Gastrocnemius medialis (tissue), 4 donors: ENCODE measurements at regions not wholly inside any gene's neighbourhood (a gene's known extent, or its start where the extent isn't known, plus 50 kb on each side); places are given as distances from the start of the nearest gene placed in this dataset.

Source experiments
- POLR2A ChIP-seq, 2 donors: fragments of 450-650 bp; IDR thresholded peaks; one replicate each; pipeline ENCODE4 v1.6.1; 2017; ENCODE audit warnings: antibody characterized with exemption in 2 of 2, mild to moderate bottlenecking in 2 of 2, moderate library complexity in 2 of 2
- TF ChIP-seq, protein P1 (sequence below), 5 experiments: fragments of 450-650 bp in 3 of 5; fragments of 200-600 bp in 2 of 5; sonication (generic) in 2 of 5; IDR thresholded peaks in 4 of 5; conservative IDR thresholded peaks in 1 of 5; 1 replicate in 4 of 5; 2 replicates in 1 of 5; pipeline ENCODE4 v1.5.1; 2016 to 2019; ENCODE audit warnings: antibody characterized with exemption in 5 of 5, mild to moderate bottlenecking in 3 of 5, moderate library complexity in 3 of 5

DNA sequence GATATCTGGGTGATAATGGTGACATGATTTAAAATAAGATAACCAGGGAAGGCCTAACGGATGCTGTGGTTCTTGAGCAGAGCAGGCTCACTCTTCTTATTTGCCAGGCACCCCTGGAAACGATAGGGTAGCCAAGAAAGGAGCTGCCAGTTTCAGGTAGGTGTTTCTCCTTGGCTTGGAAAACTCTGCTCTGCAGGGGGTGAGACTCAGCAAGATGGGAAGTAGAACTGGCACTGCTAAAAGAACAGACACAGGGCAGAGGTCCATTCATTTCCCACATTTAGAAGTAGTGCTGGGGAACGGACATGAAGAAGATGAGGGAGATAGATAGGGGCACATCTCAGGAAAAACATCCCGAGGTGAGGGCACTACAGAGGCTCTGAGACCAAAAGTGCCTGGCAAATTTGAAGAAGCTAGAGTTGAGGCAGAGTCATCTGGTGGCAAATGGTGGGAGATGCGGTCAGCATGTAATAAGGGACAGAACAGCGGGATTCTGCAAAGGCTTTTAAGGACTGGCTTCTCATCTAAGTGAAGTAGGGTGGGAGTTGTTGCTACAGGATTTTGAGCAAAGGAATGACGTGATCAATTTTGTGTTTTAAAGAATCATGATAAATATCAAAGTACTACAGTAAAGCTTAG is 323.4 kb upstream of the PLSCR5 start:
- TF ChIP-seq POLR2A (IDR thresholded peaks at IDR 0.05) = no peak
- TF ChIP-seq, protein P1, sequence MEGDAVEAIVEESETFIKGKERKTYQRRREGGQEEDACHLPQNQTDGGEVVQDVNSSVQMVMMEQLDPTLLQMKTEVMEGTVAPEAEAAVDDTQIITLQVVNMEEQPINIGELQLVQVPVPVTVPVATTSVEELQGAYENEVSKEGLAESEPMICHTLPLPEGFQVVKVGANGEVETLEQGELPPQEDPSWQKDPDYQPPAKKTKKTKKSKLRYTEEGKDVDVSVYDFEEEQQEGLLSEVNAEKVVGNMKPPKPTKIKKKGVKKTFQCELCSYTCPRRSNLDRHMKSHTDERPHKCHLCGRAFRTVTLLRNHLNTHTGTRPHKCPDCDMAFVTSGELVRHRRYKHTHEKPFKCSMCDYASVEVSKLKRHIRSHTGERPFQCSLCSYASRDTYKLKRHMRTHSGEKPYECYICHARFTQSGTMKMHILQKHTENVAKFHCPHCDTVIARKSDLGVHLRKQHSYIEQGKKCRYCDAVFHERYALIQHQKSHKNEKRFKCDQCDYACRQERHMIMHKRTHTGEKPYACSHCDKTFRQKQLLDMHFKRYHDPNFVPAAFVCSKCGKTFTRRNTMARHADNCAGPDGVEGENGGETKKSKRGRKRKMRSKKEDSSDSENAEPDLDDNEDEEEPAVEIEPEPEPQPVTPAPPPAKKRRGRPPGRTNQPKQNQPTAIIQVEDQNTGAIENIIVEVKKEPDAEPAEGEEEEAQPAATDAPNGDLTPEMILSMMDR (IDR thresholded peaks at IDR 0.05 in 4 of 5, conservative IDR thresholded peaks at IDR 0.05 in 1 of 5) = no peak
